ENCODE measurements at regions not wholly inside any gene's neighbourhood (a gene's known extent, or its start where the extent isn't known, plus 50 kb on each side); places are given as distances from the start of the nearest gene placed in this dataset.
"Not testable (repeated sequence)": the region's sequence is repeated elsewhere in the genome, so short reads cannot be mapped to it uniquely, and the experiment has no call there.

DNA sequence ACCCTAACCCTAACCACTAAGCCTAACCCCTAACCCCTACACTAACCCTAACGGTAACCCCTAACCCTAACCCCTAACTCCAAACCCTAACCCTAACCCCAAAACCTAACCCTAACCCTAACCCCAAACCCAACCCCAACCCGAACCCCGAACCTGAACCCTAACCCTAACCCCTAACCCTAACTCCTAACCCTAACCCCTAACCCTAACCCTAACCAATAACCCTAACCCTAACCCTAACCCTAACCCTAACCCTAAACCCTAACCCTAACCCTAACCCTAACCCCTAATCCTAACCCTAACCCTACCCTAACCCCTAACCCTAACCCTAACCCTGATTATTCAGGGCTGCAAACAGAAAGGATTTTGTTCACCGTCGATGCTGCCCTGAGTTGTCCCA is 144.6 kb upstream of the DUSP22 start:
- H4K20me1 ChIP-seq (ENCODE audit: insufficient read depth); H3K4me1 ChIP-seq (ENCODE audit: control insufficient read depth in 1 of 2, insufficient read depth in 2 of 2, low read depth in 1 of 2, low read length in 1 of 2); H3K4me3 ChIP-seq (ENCODE audit: low read depth in 2 of 2, low read length in 1 of 2); H3F3A ChIP-seq (replicated peaks; ENCODE audit: insufficient read depth); H3K27me3 ChIP-seq (ENCODE audit: insufficient read depth); H3K9ac ChIP-seq; H3K36me3 ChIP-seq (replicated peaks in 1 of 2; ENCODE audit: control insufficient read depth in 1 of 2, insufficient read depth in 2 of 2, low read length in 1 of 2); H2AFZ ChIP-seq (ENCODE audit: low read depth); H3K9me2 ChIP-seq; POLR2A ChIA-PET; H3K9me3 ChIP-seq; H3K4me2 ChIP-seq; DNase-seq; H3K27ac ChIP-seq (ENCODE audit: low read depth in 2 of 2, low read length in 1 of 2); H3K79me2 ChIP-seq (ENCODE audit: insufficient read depth): not testable (repeated sequence)
- CTCF ChIA-PET = interaction anchor here (1.1 kb wide), 1 partner anchor 184 kb away, joined by 3 read pairs; no protein-coding TSS in a partner anchor
- 94% methylated on average over 5 of the region's 5 CpGs for WGBS (ENCODE audit: low lambda C conversion rate)

GRCh38 chr6:148051-148984 is 144.0 kb upstream of the DUSP22 start:
- H3K4me2 ChIP-seq; H2AFZ ChIP-seq (ENCODE audit: low read depth); H4K20me1 ChIP-seq (ENCODE audit: insufficient read depth); H3K9me2 ChIP-seq; POLR2A ChIA-PET; H3K9ac ChIP-seq; H3K4me1 ChIP-seq (ENCODE audit: control insufficient read depth in 1 of 2, insufficient read depth in 2 of 2, low read depth in 1 of 2, low read length in 1 of 2); H3K79me2 ChIP-seq (ENCODE audit: insufficient read depth); H3K27me3 ChIP-seq (ENCODE audit: insufficient read depth); H3K9me3 ChIP-seq; H3K36me3 ChIP-seq (replicated peaks in 1 of 2; ENCODE audit: control insufficient read depth in 1 of 2, insufficient read depth in 2 of 2, low read length in 1 of 2); DNase-seq; H3K4me3 ChIP-seq (ENCODE audit: low read depth in 2 of 2, low read length in 1 of 2); H3K27ac ChIP-seq (ENCODE audit: low read depth in 2 of 2, low read length in 1 of 2); H3F3A ChIP-seq (replicated peaks; ENCODE audit: insufficient read depth): not testable (repeated sequence)
- TF ChIP-seq CTCF (IDR thresholded peaks at IDR 0.05) (peak; percentile 45), SMC3 (IDR thresholded peaks at IDR 0.05; ENCODE audit: low read depth, low read length) (0 out of 2 replicates have a peak, but pooled peaks have one; percentile 7)
- 90% methylated on average over 32 of the region's 61 CpGs for WGBS (ENCODE audit: low lambda C conversion rate)
- CTCF ChIA-PET = interaction anchor here (1.1 kb wide), 1 partner anchor 183 kb away, joined by 3 read pairs; no protein-coding TSS in a partner anchor

DNA sequence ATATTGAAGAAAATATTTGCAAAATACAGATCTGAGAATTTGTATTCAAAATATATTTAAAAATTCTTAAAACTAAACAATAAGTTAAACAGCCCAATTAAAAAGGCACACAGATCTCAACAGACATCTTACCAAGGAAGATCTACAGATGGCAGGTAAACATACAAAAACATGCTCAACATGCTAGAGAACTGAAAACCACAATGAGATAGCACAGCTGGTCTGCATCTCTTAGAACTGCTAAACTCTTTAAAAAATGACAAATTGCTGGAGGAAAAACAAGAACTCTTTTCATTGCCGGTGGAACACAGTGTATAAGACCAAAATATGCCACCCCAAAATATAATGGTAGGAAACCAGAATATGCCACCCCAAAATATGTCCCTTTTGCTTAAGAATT is 142.1 kb upstream of the DUSP22 start:
- POLR2A ChIA-PET; H3K4me1 ChIP-seq (ENCODE audit: control insufficient read depth in 1 of 2, insufficient read depth in 2 of 2, low read depth in 1 of 2, low read length in 1 of 2); H3F3A ChIP-seq (replicated peaks; ENCODE audit: insufficient read depth); H3K27me3 ChIP-seq (ENCODE audit: insufficient read depth); H2AFZ ChIP-seq (ENCODE audit: low read depth); CTCF ChIA-PET; H3K4me3 ChIP-seq (ENCODE audit: low read depth in 2 of 2, low read length in 1 of 2); H3K36me3 ChIP-seq (replicated peaks in 1 of 2; ENCODE audit: control insufficient read depth in 1 of 2, insufficient read depth in 2 of 2, low read length in 1 of 2); H3K9me3 ChIP-seq; H3K9me2 ChIP-seq; H3K27ac ChIP-seq (ENCODE audit: low read depth in 2 of 2, low read length in 1 of 2); H3K9ac ChIP-seq; H4K20me1 ChIP-seq (ENCODE audit: insufficient read depth); DNase-seq; H3K79me2 ChIP-seq (ENCODE audit: insufficient read depth); H3K4me2 ChIP-seq: not testable (repeated sequence)
- WGBS (ENCODE audit: low lambda C conversion rate) = 24% methylated on average over 1 of the region's 1 CpG

DNA sequence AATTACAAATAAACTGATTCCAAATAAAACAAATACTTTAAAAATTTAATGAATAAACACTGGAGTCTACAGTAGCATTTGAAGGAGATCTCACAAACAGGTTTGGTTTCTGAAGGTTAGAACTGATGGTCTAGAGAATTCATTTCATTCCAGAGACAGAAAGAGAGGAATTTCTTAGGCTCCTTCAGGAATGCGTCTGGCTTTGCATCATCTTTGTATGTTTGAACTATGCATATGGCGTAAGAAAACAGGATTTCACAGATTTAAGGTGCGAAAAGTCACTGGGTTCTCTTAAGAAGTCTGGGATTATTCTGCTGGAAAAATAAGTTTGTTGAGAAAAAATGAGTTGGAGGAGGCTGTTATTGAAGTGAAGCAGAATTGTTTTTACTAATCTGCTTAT is 139.9 kb upstream of the DUSP22 start:
- peaks cover 17% of the 10 kb centered on the region; the same call in 1 of the 2 replicates for H3K27me3 ChIP-seq (ENCODE audit: insufficient read depth)
- H3K9me2 ChIP-seq; POLR2A ChIA-PET; H3K79me2 ChIP-seq (ENCODE audit: insufficient read depth); H3K27ac ChIP-seq (ENCODE audit: low read depth in 2 of 2, low read length in 1 of 2); H3K9me3 ChIP-seq; H3K4me2 ChIP-seq; H2AFZ ChIP-seq (ENCODE audit: low read depth); DNase-seq; H3K36me3 ChIP-seq (replicated peaks in 1 of 2; ENCODE audit: control insufficient read depth in 1 of 2, insufficient read depth in 2 of 2, low read length in 1 of 2); H4K20me1 ChIP-seq (ENCODE audit: insufficient read depth); H3K4me1 ChIP-seq (ENCODE audit: control insufficient read depth in 1 of 2, insufficient read depth in 2 of 2, low read depth in 1 of 2, low read length in 1 of 2); H3K4me3 ChIP-seq (ENCODE audit: low read depth in 2 of 2, low read length in 1 of 2); H3F3A ChIP-seq (replicated peaks; ENCODE audit: insufficient read depth); H3K9ac ChIP-seq: not testable (repeated sequence)
- WGBS (ENCODE audit: low lambda C conversion rate) = 23% methylated on average over 3 of the region's 3 CpGs
- CTCF ChIA-PET = interaction anchor here (1.7 kb wide), 1 partner anchor 17 kb away, joined by 3 read pairs; no protein-coding TSS in a partner anchor

DNA sequence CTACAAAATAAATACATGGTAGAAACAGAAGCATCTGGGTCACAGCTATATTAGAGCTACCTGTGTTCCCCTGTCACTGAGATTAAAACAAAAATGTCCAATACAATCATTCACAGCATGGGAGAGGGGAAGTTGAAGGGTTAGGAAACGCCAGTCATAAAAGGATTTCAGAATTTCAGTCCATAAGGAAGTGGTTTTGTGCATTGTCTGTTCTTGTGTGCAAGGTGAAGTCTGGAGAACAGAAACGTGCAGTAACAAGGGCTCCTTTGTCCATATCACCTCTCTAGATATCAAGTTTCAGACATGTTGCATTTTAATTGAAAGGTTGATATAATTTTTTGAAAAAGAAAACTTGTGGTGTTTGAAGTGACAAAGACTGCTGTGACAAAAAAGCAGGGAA is 139.3 kb upstream of the DUSP22 start:
- H3K36me3 ChIP-seq (replicated peaks in 1 of 2; ENCODE audit: control insufficient read depth in 1 of 2, insufficient read depth in 2 of 2, low read length in 1 of 2); H3K79me2 ChIP-seq (ENCODE audit: insufficient read depth); H3K9me3 ChIP-seq; H3K9me2 ChIP-seq; DNase-seq; H3K9ac ChIP-seq; H3K4me3 ChIP-seq (ENCODE audit: low read depth in 2 of 2, low read length in 1 of 2); H3K4me2 ChIP-seq; POLR2A ChIA-PET; CTCF ChIA-PET; H3K4me1 ChIP-seq (ENCODE audit: control insufficient read depth in 1 of 2, insufficient read depth in 2 of 2, low read depth in 1 of 2, low read length in 1 of 2); H3K27ac ChIP-seq (ENCODE audit: low read depth in 2 of 2, low read length in 1 of 2); H2AFZ ChIP-seq (ENCODE audit: low read depth); H4K20me1 ChIP-seq (ENCODE audit: insufficient read depth); H3F3A ChIP-seq (replicated peaks; ENCODE audit: insufficient read depth): not testable (repeated sequence)
- peaks cover 21% of the 10 kb centered on the region; the same call in 1 of the 2 replicates for H3K27me3 ChIP-seq (ENCODE audit: insufficient read depth)
- 2% methylated on average over 2 of the region's 2 CpGs for WGBS (ENCODE audit: low lambda C conversion rate)

Measured in SK-N-SH (cell line).